Tibial nerve (tissue), 4 donors: ENCODE measurements at regions not wholly inside any gene's neighbourhood (a gene's known extent, or its start where the extent isn't known, plus 50 kb on each side); places are given as distances from the start of the nearest gene placed in this dataset.

Source experiments
- DNase-seq, 2 donors: peaks; one replicate each; pipeline ENCODE4 v3.0.0-alpha.2; 2019; ENCODE audit warnings: low spot score in 2 of 2
- H3K27ac ChIP-seq, 4 donors: fragments of 200-600 bp; sonication (generic) in 3 of 4; one replicate each; pipeline ENCODE4 v1.5.1; 2017 to 2019; ENCODE audit warnings: mild to moderate bottlenecking in 1 of 4
- H3K27me3 ChIP-seq, 2 donors: fragments of 200-600 bp; sonication (generic) in 1 of 2; one replicate each; pipeline versions ENCODE4 v1.5.1 to v1.6.0; 2017 to 2019
- H3K36me3 ChIP-seq, 3 donors: fragments of 200-600 bp; sonication (generic); one replicate each; pipeline ENCODE4 v1.5.1; 2018 to 2019
- H3K4me1 ChIP-seq, 4 donors: fragments of 200-600 bp; sonication (generic) in 3 of 4; one replicate each; pipeline ENCODE4 v1.5.1; 2017 to 2019
- H3K4me3 ChIP-seq, 4 donors: fragments of 200-600 bp; sonication (generic) in 3 of 4; one replicate each; pipeline ENCODE4 v1.5.1; 2017 to 2019; ENCODE audit warnings: mild to moderate bottlenecking in 1 of 4, moderate library complexity in 1 of 4
- H3K9me3 ChIP-seq, 4 donors: fragments of 200-600 bp; sonication (generic) in 3 of 4; one replicate each; pipeline ENCODE4 v1.5.1; 2017 to 2019
- CTCF ChIP-seq, 5 experiments: fragments of 200-600 bp in 3 of 5; fragments of 450-650 bp in 2 of 5; sonication (generic) in 3 of 5; IDR thresholded peaks; one replicate each; pipeline ENCODE4 v1.5.1; 2016 to 2019; ENCODE audit warnings: antibody characterized with exemption in 5 of 5, mild to moderate bottlenecking in 3 of 5, moderate library complexity in 2 of 5
- EP300 ChIP-seq, 2 donors: sonication (generic); formaldehyde crosslinking; IDR thresholded peaks; one replicate each; pipeline ENCODE4 v1.6.1; 2017; ENCODE audit warnings: antibody characterized with exemption in 2 of 2, mild to moderate bottlenecking in 1 of 2
- POLR2A ChIP-seq, 2 donors: fragments of 450-650 bp; IDR thresholded peaks; one replicate each; pipeline ENCODE4 v1.6.1; 2017; ENCODE audit warnings: antibody characterized with exemption in 2 of 2, mild to moderate bottlenecking in 2 of 2, moderate library complexity in 2 of 2
- WGBS, 2 donors: methylation state at CpG; one replicate each; pipeline ENCODE4 v1.1.5; 2018; 5-methylcytosine and 5-hydroxymethylcytosine counted together

GRCh38 chr15:79680720-79681119 lies 216.1 kb downstream of the MTHFS start:
- H3K27ac ChIP-seq: no peak overlapping the region
- H3K4me1 ChIP-seq: peaks cover 0 to 16% (median 0%) of the 10 kb centered on the region in 4 donors
- WGBS, 2 donors: 60 to 62% methylated on average over 5 of the region's 5 CpGs
- TF ChIP-seq CTCF (IDR thresholded peaks at IDR 0.05) (no peak), EP300 (IDR thresholded peaks at IDR 0.05) (no peak), POLR2A (IDR thresholded peaks at IDR 0.05) (no peak)
- no peak overlapping the region for H3K4me3 ChIP-seq
- no peaks in the 10 kb centered on the region for H3K9me3 ChIP-seq
- no peaks in the 10 kb centered on the region for H3K36me3 ChIP-seq
- DNase-seq: no peak
- no peaks in the 10 kb centered on the region for H3K27me3 ChIP-seq

DNA sequence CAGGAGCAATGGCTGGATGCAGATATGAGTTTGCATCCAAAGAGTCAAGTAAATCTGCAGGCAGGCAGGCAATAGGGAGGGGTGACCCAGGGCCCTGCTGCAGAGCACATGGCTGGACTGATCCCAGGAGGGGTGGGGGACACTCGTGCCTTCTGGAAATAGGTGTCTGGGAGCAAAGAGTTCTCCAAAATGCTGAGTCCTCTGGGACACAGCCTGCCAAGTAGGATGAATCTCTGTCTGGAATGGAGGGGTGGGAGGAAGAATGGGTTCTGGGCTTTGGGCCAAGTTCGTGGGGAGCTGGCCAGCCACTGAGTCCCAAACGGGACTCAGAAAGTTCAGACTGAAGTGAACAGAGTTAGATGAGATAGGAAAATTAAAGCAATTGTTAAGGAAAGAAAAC lies 214.5 kb downstream of the MTHFS start:
- H3K4me3 ChIP-seq: no peak overlapping the region
- H3K27ac ChIP-seq: peak overlapping the region in 1 of 4 donors; percentile 45
- H3K9me3 ChIP-seq: no peaks in the 10 kb centered on the region
- TF ChIP-seq CTCF (IDR thresholded peaks at IDR 0.05): no peak
- no peak for TF ChIP-seq POLR2A (IDR thresholded peaks at IDR 0.05)
- TF ChIP-seq EP300 (IDR thresholded peaks at IDR 0.05): no peak
- peaks cover 0 to 16% (median 0%) of the 10 kb centered on the region in 4 donors for H3K4me1 ChIP-seq
- H3K36me3 ChIP-seq: no peaks in the 10 kb centered on the region
- WGBS, 2 donors: 6 to 8% methylated on average over 3 of the region's 3 CpGs
- no peak for DNase-seq
- no peaks in the 10 kb centered on the region for H3K27me3 ChIP-seq

DNA sequence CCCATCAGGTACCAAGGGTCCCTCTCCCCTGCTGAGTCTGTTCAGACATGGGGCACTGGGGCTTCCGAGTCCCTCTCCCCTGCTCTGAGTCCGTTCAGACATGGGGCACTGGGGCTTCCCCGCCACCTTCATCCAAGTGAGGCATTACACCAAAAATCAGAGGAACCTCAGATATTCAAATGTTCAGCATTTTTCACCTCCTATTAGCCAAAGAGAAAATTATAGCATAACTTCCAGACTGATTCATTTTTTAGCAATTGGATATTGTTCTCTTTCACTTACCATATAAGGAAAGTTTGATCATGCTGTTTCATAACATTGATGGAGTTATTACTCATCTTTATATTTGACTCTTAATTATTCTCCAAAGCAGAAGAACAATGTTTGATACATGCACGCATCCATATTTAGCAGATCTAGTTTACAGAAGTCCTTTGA lies 213.9 kb downstream of the MTHFS start:
- H3K36me3 ChIP-seq: no peaks in the 10 kb centered on the region
- peak overlapping the region in 1 of 4 donors; percentile 45 for H3K27ac ChIP-seq
- no peak for DNase-seq
- no peaks in the 10 kb centered on the region for H3K9me3 ChIP-seq
- TF ChIP-seq POLR2A (IDR thresholded peaks at IDR 0.05) (no peak), EP300 (IDR thresholded peaks at IDR 0.05) (no peak), CTCF (IDR thresholded peaks at IDR 0.05) (no peak)
- H3K4me3 ChIP-seq: no peak overlapping the region
- H3K4me1 ChIP-seq: peaks cover 0 to 16% (median 0%) of the 10 kb centered on the region in 4 donors
- 34 to 59% methylated on average over 4 of the region's 4 CpGs for WGBS, 2 donors
- H3K27me3 ChIP-seq: no peaks in the 10 kb centered on the region

GRCh38 chr15:79689030-79689429 lies 207.8 kb downstream of the MTHFS start:
- Histone ChIP-seq H3K36me3 (no peaks in the 10 kb centered on the region), H3K4me3 (no peak overlapping the region), H3K9me3 (peaks cover 0 to 16% (median 0%) of the 10 kb centered on the region in 4 donors), H3K27ac (no peak overlapping the region), H3K27me3 (no peaks in the 10 kb centered on the region), H3K4me1 (no peaks in the 10 kb centered on the region)
- 25 to 52% methylated on average over 1 of the region's 1 CpG for WGBS, 2 donors
- TF ChIP-seq POLR2A (IDR thresholded peaks at IDR 0.05) (no peak), CTCF (IDR thresholded peaks at IDR 0.05) (no peak), EP300 (IDR thresholded peaks at IDR 0.05) (no peak)
- DNase-seq: no peak

- H3K4me1 ChIP-seq: no peaks in the 10 kb centered on the region
- H3K27ac ChIP-seq: no peak overlapping the region
- H3K9me3 ChIP-seq: no peaks in the 10 kb centered on the region
- no peaks in the 10 kb centered on the region for H3K36me3 ChIP-seq
- no peak for TF ChIP-seq EP300 (IDR thresholded peaks at IDR 0.05)
- TF ChIP-seq POLR2A (IDR thresholded peaks at IDR 0.05): no peak
- no peak for TF ChIP-seq CTCF (IDR thresholded peaks at IDR 0.05)
- H3K4me3 ChIP-seq: no peak overlapping the region
- DNase-seq: no peak
- H3K27me3 ChIP-seq: no peaks in the 10 kb centered on the region
- 88 to 89% methylated on average over 4 of the region's 4 CpGs for WGBS, 2 donors
These were observed 195.8 kb downstream of the MTHFS start for GRCh38 chr15:79700951-79701480.
